Renal cortical epithelial cell (primary cell): ENCODE measurements at regions not wholly inside any gene's neighbourhood (a gene's known extent, or its start where the extent isn't known, plus 50 kb on each side); places are given as distances from the start of the nearest gene placed in this dataset.
"Not testable (repeated sequence)": the region's sequence is repeated elsewhere in the genome, so short reads cannot be mapped to it uniquely, and the experiment has no call there.

Experiments used
- DNase-seq: peaks from one replicate; pipeline ENCODE4 v3.0.0-alpha.2; 2011; ENCODE audit warnings: low read depth

DNA sequence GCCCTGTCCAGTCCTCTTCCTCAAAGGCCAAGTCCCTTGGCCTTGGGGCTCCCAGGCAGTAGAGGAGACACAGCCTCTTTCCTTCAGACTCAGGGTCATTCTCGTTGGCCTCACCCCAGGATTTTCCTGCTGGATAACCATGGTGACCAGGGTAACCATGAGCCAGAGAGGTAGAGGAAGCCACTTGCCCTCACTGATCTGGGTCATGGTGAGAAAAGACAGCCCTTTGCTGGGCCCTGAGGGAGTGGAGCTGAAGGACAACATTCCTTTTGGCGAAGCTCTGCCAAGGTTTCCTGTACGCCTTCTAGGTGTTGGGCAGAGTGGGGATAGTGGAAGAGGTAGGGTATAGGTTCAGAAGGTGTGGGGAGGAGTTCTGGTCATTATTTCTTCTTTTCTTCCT, 53.1 kb upstream of the WNT4 start:
- no peak for DNase-seq

DNA sequence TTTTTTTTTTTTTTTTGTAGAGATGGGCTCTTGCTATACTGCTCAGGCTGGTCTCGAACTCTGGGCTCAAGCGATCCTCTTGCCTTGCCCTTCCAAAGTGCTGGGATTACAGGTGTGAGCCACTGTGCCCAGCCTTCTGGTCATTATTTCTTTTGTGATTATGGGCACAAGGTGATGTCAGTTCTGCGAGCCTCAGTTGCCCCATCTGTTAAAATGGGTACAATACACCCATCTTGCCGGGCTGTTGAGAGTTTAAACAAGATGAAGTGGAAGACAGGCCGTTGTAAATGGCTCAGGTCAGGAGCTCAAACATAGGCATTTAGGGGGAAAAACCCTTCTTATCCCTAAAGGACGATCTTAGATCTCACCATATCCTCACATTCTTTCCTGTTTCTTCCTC, 53.7 kb upstream of the WNT4 start:
- no peak for DNase-seq

- DNase-seq: no peak
These were observed 54.7 kb upstream of the WNT4 start for GRCh38 chr1:22197644-22198043.

- no peak for DNase-seq
These were observed 58.1 kb upstream of the WNT4 start for GRCh38 chr1:22201023-22201422.

GRCh38 chr1:22203335-22203734, 60.4 kb upstream of the WNT4 start:
- DNase-seq: no peak

DNA sequence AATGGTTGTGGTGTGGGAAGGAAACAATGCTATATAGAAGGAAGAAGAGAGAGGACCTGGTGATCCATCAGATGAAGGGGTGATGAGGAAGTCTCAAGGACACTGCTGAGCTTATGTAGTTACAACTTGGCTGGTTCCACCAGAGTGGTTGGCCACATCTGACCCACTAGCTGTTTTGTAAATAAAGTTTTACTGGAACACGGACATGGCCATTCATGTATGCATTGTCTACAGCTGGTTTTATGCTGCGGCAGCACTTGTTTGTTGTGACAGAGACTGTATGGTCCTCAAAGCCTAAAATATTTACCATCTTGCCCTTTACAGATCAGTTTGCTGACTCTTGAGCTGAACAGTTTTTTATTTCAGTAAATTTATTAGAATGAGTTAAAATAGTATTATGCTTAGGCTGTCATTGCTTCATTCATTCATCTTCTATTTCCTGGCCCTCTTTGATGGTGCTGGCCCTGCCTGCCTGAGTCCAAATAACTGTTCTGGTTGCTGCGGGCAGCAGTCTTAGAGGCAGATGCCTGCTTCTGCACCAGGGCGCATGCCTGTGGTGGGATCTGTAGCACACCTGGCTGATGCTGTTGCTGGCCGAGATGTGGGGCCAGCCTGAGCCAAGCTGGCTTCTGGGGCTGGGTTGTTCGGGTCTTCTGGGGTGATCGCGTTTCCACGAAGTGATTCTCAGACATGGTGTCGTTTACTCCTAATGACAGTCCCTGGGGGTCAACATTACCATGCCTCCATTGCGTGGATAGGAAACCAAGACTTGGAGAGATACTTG, 61.4 kb upstream of the WNT4 start:
- no peak for DNase-seq

DNA sequence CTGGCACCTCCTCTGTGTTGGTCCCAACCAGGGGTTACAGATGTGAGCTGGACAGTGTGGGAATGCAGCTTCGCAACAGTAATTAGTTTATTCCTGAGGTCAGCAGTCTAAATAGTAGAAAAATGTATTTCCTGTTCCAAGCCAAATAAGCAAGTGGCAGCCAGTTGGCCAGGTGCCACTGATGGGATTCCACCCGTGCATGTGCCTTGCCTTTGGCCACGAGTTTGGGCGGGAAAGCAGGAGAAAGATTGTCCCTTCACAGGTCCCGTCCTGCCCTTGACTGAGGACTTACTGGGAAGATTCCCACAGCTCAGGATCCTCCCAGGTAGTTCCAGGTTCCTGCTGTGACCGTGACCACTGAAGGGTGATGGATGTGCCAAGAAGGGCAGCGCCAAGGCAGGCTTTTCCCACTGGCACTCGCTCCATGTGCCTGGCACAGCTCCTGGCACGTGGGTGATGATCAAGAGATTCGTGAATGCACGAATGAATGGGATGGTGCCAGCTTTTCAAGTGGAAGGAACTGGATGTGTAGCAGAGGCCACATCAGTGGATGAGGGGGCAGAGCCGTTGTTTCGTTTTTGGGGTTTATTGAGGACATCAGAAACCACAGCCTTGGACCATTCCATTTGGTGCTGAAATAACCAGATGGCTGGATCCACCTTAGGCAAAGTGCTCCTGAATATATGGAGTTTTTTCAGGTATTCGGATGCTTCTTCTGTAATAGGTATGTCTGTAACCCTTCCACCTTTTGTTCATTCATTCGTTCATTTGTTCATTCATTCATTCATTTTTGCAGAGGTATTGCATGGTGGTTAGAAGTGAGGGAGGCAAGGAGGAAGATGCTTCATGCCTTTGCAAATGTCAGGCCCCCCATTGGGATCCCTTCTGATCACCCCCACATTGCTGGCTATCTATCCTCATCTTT, 62.4 kb upstream of the WNT4 start:
- DNase-seq: no peak

- DNase-seq: no peak
These were observed 63.7 kb upstream of the WNT4 start for GRCh38 chr1:22206551-22207125.

DNA sequence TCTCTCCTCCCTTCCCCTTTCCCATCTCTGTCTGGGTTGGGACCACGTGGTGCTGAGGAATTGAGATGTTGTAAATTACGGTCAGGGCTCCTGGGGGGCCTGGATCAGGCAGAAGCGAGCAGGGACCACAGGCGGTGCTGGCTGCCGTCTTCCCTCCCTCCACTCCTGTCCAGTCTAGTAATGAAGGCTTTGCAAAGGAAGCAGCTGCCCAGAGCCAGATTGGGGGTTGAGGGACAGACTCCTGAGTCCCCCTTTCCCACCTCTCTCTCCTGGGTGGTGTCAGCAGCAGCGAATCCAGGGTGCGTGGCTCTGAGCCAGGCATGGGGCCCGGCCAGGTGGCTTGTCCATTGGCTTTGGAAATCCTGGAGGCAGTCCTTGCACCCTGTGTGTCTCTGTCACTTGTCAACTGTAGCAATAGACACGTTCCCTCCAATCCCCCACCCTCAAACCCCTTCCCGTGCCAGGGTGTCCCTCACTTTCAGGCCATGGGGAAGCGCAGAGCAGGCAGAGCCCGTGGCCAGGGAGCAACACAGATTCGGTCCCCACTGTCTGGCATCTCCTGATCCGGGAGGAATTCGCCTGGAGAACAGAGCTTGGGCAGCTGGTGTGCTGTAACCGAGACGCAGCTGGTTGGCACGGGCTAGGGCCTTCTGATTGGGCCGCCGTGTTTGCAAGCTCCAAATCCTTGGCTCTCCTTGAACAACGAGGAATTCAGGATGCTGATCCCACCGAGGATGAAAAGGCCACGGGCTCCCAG, 64.8 kb upstream of the WNT4 start:
- no peak for DNase-seq

GRCh38 chr1:22208268-22208972, 65.5 kb upstream of the WNT4 start:
- no peak for DNase-seq

DNA sequence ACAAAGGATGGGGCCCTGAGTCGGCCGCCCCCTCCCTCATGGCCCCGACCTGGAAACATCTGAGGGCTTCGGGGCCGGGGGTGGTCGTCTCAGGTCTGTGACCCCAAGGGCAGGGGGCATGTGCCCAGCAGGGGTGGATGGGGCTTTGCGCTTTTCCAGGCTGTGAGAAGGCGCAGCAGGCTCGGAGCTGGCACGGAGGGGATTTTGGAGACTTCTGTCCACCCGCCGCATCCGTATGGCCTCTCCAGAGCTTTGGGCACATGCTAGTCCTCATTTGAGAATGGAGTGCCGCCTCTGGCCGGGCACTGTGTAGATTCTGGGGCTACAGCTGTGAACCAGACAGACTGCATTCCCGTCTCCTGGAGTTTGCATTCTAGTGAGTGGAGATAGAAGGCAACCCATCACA, 66.1 kb upstream of the WNT4 start:
- no peak for DNase-seq

GRCh38 chr1:22210176-22210575, 67.3 kb upstream of the WNT4 start:
- DNase-seq: no peak

DNA sequence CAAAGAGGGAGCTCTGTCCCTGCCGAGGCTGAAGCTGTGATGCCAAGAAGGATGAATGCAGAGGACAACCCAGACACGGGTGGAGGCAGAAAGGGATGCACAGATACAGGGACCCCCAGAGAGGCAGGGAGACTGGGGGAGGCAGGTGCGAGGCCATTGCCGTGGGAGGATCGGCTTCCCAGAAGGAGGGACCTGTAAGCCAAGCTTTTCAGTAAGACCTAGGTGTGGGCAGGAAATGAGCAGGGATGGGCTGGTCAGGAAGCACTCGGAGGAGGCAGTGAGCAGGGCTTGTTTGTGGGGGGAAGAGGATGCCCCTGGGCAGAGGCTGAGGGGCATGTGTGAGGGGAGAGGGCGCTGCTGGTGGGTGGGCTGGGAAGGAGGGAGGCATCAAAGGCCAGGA, 67.7 kb upstream of the WNT4 start:
- DNase-seq: no peak

DNA sequence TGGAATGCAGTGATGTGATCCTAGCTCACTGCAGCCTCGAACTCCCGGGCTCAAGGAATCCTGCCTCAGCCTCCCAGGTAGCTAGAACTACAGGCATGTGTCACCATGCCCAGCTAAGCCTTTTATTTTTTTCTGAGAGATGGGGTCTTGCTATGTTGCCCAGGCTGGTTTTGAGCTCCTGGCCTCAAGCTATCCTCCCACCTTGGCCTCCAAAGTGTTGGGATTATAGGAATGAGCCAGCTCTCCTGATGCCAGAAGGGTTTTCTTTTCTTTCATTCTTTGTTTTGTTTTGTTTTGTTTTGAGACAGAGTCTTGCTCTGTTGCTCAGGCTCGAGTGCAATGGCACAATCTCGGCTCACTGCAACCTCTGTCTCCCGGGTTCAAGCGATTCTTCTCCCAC, 68.6 kb upstream of the WNT4 start:
- DNase-seq: not testable (repeated sequence)

DNA sequence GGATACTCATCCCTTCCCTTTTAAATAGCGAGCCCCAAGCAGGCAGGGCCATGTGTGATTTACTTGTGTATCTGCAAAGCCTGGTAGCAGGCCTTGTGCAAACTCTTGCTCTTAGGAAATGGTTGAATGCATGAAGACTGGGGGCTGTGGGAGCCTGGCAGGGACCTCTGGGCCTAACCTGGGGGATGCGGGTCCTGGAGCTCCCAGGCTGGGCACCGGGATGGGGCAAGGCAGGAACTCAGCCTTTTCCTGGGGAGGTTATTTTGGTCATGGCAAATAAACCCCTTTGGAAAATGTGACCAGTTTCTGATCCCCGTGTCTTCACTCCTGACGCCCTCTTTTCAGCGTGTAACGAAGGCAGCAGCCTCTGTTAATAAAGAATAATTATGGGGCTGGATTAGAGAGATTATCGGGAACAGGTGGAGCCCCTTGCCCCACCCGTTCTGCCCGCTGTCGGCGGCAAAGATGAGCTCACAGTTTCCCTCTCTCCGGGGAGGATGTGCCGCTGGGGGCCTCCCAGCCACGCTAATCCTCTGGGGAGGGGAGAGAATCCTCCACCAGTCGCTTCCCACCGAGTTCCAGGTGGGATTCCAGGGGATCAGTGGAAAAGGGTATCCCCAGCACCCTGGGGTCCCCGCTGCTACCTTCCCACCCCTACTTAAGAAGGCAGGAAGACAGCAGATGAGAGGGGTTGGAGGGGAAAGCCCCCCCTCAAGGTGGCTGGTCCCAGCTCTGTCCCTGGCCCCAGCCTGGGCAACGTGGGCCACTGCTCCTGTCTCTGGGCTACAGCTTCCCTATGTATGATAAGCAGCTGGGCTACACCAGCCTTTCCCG, 69.7 kb upstream of the WNT4 start:
- DNase-seq: no peak

- DNase-seq: no peak
These were observed 73.5 kb upstream of the WNT4 start for GRCh38 chr1:22216210-22216883.

DNA sequence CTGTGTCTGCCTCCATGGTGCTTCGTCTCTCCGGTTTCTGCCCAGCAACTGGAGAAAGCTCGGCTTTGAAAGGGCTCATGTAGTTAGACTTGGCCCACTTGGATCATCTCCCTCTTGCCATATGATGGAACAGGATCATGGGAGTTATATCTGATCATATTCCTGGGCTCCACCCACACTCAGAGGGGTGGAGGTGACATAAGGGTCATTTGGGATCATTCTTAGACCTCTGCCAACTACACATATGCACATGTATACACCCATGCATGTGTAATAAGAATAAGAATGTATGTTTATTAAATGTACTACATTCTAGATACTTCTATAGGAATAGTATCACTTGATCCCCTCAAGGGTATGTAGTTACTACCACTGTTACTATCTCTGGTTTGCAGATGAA, 74.1 kb upstream of the WNT4 start:
- DNase-seq: no peak

GRCh38 chr1:22217811-22218460, 75.0 kb upstream of the WNT4 start:
- DNase-seq: no peak

DNA sequence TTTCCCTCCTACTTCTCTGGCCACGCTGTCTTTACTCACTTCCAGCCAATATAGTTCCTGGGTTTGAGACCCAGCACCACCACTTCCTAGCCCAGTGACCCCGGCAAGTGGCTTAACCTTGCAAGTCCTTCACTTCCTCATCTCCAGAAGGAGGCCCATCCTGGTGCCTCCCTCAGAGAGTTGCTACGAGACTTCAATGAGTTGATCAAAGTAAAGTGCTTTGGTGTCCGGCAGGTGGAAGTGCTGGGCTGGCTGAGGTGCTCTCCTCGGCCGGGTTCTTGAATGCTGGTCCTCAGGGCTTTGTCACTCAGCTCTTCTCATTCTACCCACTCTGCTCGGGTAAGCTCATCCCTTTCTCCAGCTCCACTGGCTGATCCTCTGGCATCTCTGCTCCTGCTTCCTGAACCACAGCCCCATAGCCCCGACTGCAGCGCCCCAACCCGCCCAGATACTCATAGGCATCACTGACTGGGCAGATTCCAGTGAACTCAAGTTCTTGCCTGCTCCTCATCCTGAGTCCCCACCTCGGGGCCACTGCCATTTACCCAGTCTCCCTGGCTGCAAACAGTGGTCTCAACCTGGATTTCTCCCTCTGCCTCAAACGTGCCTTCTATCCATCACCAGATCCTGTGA, 75.8 kb upstream of the WNT4 start:
- no peak for DNase-seq
